ENCODE measurements at regions not wholly inside any gene's neighbourhood (a gene's known extent, or its start where the extent isn't known, plus 50 kb on each side); places are given as distances from the start of the nearest gene placed in this dataset.

- H3K9me3 Mint-ChIP-seq: no peaks in the 10 kb centered on the region
- H3K4me1 Mint-ChIP-seq: no peaks in the 10 kb centered on the region
- H3K27ac Mint-ChIP-seq: no peak overlapping the region
- CTCF ChIA-PET: no interaction called here
- H3K4me3 Mint-ChIP-seq: no peak overlapping the region
- no peak for DNase-seq (ENCODE audit: low spot score)
- H3K36me3 Mint-ChIP-seq: no peaks in the 10 kb centered on the region
- no peaks in the 10 kb centered on the region for H3K27me3 Mint-ChIP-seq (ENCODE audit: low read depth)
- ATAC-seq: no peak
- POLR2A ChIA-PET: no interaction called here
- TF ChIP-seq ZBTB21 (CRISPR knock-in tag; IDR thresholded peaks at IDR 0.05; ENCODE audit: borderline replicate concordance) (no peak), ERG (CRISPR knock-in tag; IDR thresholded peaks at IDR 0.05) (no peak), AR (CRISPR knock-in tag; IDR thresholded peaks at IDR 0.05) (no peak), ZNF416 (CRISPR knock-in tag; IDR thresholded peaks at IDR 0.05) (no peak)
Observed at GRCh38 chr2:129765326-129765677, 214.2 kb upstream of the RAB6C start.

DNA sequence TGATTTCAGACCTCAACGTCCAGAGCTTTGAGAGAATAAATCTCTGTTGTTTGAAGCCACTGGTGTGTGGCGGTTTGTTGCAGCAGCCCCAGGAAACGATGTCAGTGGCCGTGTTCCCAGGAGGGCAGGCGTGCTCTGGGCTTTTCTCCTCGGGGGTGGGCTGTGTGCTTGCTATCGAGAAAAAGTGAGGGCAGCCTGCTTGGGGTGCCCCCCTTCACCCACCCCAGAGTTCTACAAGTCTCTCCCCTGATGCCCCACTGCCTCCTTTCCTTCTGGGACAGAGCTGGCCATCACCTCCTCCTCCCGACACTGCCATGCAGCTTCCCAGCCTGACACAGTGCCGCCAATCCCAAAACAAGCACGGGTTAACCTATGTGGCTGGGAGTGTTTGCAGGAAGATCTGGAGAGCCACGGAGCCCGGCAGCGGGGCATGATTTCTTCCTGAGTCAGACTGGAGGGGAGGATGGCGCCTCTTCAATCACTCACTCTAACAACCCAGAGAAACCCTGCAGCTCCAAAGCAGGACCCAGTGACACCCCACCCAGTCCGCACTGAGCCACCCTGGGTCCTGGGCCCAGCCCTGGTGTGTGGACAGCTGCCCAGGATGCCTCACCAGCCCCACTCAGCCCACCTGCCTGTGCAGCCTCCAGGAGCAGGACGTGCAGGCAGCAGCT, 213.7 kb upstream of the RAB6C start:
- TF ChIP-seq, protein P1, sequence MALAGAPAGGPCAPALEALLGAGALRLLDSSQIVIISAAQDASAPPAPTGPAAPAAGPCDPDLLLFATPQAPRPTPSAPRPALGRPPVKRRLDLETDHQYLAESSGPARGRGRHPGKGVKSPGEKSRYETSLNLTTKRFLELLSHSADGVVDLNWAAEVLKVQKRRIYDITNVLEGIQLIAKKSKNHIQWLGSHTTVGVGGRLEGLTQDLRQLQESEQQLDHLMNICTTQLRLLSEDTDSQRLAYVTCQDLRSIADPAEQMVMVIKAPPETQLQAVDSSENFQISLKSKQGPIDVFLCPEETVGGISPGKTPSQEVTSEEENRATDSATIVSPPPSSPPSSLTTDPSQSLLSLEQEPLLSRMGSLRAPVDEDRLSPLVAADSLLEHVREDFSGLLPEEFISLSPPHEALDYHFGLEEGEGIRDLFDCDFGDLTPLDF (CRISPR knock-in tag; IDR thresholded peaks at IDR 0.05): no peak
- TF ChIP-seq USF2 (CRISPR knock-in tag; IDR thresholded peaks at IDR 0.05): no peak
- TF ChIP-seq IRF1 (CRISPR knock-in tag; IDR thresholded peaks at IDR 0.05): no peak
- no peak for DNase-seq (ENCODE audit: low spot score)
- no peak for ATAC-seq
- no peaks in the 10 kb centered on the region for H3K4me1 Mint-ChIP-seq
- CTCF ChIA-PET: interaction anchor here (1.8 kb wide), 1 partner anchor 17 kb away, joined by 8 read pairs; no protein-coding TSS in a partner anchor
- POLR2A ChIA-PET: no interaction called here
- H3K27ac Mint-ChIP-seq: no peak overlapping the region
- H3K27me3 Mint-ChIP-seq (ENCODE audit: low read depth): no peaks in the 10 kb centered on the region
- H3K4me3 Mint-ChIP-seq: no peak overlapping the region
- no peaks in the 10 kb centered on the region for H3K9me3 Mint-ChIP-seq
- H3K36me3 Mint-ChIP-seq: no peaks in the 10 kb centered on the region

DNA sequence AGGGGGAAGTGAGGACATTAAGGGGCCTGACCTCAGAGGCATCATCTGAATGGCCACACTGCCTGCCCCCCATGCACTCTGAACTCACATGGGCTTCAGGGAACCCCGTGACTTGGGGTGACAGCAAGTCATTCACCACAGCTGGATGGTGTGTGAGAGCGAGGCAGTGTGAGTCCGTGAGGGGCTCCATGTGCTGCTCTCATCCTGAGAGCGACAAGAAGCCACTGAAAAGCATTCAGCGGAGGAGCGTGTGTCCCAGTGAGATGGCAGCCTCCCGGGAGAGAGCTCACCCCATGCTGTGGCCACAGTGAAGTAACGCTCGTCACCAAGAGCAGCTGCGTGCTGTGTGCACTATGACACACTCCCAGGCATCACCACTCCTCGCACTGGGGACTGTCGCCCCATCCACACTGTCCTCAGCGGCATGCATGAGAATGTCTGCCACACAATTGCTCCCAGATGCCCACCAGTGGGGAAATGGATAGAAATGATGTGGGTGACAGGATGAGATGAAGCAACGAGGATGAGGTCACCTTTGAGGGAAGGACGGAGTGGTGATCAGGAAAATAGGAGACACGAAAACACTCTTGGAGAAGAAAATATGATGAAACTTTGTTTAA, 213.0 kb upstream of the RAB6C start:
- ChIA-PET CTCF (interaction anchor here (1.8 kb wide), 1 partner anchor 18 kb away, joined by 8 read pairs; no protein-coding TSS in a partner anchor), POLR2A (no interaction called here)
- Mint-ChIP-seq H3K36me3 (no peaks in the 10 kb centered on the region), H3K27me3 (ENCODE audit: low read depth) (no peaks in the 10 kb centered on the region), H3K27ac (no peak overlapping the region), H3K9me3 (no peaks in the 10 kb centered on the region), H3K4me3 (no peak overlapping the region), H3K4me1 (no peaks in the 10 kb centered on the region)
- ATAC-seq (no peak), DNase-seq (ENCODE audit: low spot score) (no peak)
- TF ChIP-seq ZNF281 (CRISPR knock-in tag; IDR thresholded peaks at IDR 0.05) (no peak), PRRX2 (CRISPR knock-in tag; IDR thresholded peaks at IDR 0.05) (no peak), ZNF396 (CRISPR knock-in tag; IDR thresholded peaks at IDR 0.05; ENCODE audit: borderline replicate concordance) (no peak), ZNF423 (CRISPR knock-in tag; IDR thresholded peaks at IDR 0.05) (no peak), GTF2I (CRISPR knock-in tag; conservative IDR thresholded peaks at IDR 0.05) (no peak)
- TF ChIP-seq, protein P2, sequence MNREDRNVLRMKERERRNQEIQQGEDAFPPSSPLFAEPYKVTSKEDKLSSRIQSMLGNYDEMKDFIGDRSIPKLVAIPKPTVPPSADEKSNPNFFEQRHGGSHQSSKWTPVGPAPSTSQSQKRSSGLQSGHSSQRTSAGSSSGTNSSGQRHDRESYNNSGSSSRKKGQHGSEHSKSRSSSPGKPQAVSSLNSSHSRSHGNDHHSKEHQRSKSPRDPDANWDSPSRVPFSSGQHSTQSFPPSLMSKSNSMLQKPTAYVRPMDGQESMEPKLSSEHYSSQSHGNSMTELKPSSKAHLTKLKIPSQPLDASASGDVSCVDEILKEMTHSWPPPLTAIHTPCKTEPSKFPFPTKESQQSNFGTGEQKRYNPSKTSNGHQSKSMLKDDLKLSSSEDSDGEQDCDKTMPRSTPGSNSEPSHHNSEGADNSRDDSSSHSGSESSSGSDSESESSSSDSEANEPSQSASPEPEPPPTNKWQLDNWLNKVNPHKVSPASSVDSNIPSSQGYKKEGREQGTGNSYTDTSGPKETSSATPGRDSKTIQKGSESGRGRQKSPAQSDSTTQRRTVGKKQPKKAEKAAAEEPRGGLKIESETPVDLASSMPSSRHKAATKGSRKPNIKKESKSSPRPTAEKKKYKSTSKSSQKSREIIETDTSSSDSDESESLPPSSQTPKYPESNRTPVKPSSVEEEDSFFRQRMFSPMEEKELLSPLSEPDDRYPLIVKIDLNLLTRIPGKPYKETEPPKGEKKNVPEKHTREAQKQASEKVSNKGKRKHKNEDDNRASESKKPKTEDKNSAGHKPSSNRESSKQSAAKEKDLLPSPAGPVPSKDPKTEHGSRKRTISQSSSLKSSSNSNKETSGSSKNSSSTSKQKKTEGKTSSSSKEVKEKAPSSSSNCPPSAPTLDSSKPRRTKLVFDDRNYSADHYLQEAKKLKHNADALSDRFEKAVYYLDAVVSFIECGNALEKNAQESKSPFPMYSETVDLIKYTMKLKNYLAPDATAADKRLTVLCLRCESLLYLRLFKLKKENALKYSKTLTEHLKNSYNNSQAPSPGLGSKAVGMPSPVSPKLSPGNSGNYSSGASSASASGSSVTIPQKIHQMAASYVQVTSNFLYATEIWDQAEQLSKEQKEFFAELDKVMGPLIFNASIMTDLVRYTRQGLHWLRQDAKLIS (CRISPR knock-in tag; IDR thresholded peaks at IDR 0.05; ENCODE audit: borderline replicate concordance): no peak
- TF ChIP-seq, protein P3, sequence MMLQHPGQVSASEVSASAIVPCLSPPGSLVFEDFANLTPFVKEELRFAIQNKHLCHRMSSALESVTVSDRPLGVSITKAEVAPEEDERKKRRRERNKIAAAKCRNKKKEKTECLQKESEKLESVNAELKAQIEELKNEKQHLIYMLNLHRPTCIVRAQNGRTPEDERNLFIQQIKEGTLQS (CRISPR knock-in tag; conservative IDR thresholded peaks at IDR 0.05): no peak
